GM12892 (cell line): ENCODE measurements at regions not wholly inside any gene's neighbourhood (a gene's known extent, or its start where the extent isn't known, plus 50 kb on each side); places are given as distances from the start of the nearest gene placed in this dataset.

ENCODE experiments used
- POLR2A ChIP-seq: IDR thresholded peaks from 2 replicates; pipeline ENCODE4 v1.6.1; 2011; ENCODE audit warnings: low read depth, low read length, control low read depth
- POLR2AphosphoS5 ChIP-seq: IDR thresholded peaks from 2 replicates; pipeline ENCODE4 v1.6.1; 2011; ENCODE audit warnings: low read depth, low read length, control low read depth
- TAF1 ChIP-seq: IDR thresholded peaks from 2 replicates; pipeline ENCODE4 v1.6.1; 2011; ENCODE audit warnings: low read depth, mild to moderate bottlenecking, control low read depth, low read length, borderline replicate concordance

- TF ChIP-seq POLR2A (no peak), POLR2AphosphoS5 (no peak), TAF1 (no peak)
Observed at GRCh38 chr4:151854731-151855130, 93.9 kb upstream of the GATB start.
